ENCODE measurements at regions not wholly inside any gene's neighbourhood (a gene's known extent, or its start where the extent isn't known, plus 50 kb on each side); places are given as distances from the start of the nearest gene placed in this dataset.

DNA sequence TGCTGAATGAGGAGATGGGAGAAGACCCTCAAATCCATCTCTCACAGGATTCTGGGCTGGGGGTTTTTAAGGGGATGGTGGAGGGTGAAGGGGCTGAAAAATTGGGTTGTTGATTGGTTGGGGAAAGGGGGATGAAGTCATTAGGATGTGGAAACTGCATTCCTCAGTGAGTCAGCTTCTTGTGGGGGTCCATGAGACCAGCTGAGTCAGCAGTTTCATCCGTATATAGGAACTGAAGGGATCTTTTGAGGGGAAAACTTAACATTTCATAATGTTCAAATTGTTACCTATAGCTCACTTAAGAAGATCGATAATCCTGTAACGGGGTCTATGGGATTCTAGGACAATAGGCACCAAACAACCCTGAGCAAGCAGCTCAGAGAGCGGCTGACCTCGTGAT lies 213.4 kb downstream of the CBLN1 start:
- Histone ChIP-seq H3K27ac (ENCODE audit: insufficient read depth in 1 of 2, low read depth in 1 of 2, low read length in 2 of 2, poor library complexity in 1 of 2, severe bottlenecking in 2 of 2) (no peak overlapping the region), H3K9me3 (ENCODE audit: control extremely low read depth in 1 of 5, control insufficient read depth in 4 of 5, insufficient read depth in 2 of 5, low read depth in 1 of 5, low read length in 4 of 5) (no peaks in the 10 kb centered on the region), H3K4me1 (ENCODE audit: control extremely low read depth in 1 of 4, control insufficient read depth in 4 of 4, insufficient read depth in 4 of 4, low read length in 3 of 4) (no peaks in the 10 kb centered on the region), H3K27me3 (replicated peaks in 2 of 5; ENCODE audit: control insufficient read depth in 4 of 5, insufficient read depth in 5 of 5, low read length in 4 of 5) (no peaks in the 10 kb centered on the region), H3K4me3 (ENCODE audit: control insufficient read depth in 1 of 7, extremely low read depth in 1 of 7, insufficient read depth in 4 of 7, low read depth in 2 of 7, low read length in 6 of 7) (no peak overlapping the region), H3K36me3 (ENCODE audit: control insufficient read depth in 4 of 4, insufficient read depth in 4 of 4, low read length in 3 of 4) (no peaks in the 10 kb centered on the region)
- 91% methylated on average over 5 of the region's 5 CpGs for WGBS (ENCODE audit: insufficient coverage)
- ChIA-PET POLR2A (no interaction called here), CTCF (no interaction called here)
- no peak for DNase-seq

DNA sequence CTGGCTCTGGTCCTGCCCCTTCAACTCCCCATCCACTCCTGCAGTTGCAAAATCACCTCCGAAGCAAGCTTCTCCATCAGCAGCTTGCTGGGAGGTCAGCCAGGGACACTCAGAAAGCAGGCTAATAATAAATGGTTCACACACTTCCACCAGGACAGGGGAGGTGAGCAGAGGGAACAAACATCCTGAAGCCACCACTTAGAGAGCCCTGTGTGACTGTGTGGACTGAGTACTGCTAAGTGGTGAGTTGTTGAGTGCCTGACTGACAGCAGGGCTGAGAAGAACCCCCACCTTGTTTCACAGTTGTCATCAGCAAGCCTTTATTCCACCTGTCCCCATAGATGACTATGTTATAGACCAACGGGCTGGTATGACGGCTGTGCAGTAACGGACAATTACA lies 213.9 kb downstream of the CBLN1 start:
- H3K27me3 ChIP-seq (replicated peaks in 2 of 5; ENCODE audit: control insufficient read depth in 4 of 5, insufficient read depth in 5 of 5, low read length in 4 of 5), result no peaks in the 10 kb centered on the region
- no peak overlapping the region for H3K4me3 ChIP-seq (ENCODE audit: control insufficient read depth in 1 of 7, extremely low read depth in 1 of 7, insufficient read depth in 4 of 7, low read depth in 2 of 7, low read length in 6 of 7)
- DNase-seq, result no peak
- no peaks in the 10 kb centered on the region for H3K4me1 ChIP-seq (ENCODE audit: control extremely low read depth in 1 of 4, control insufficient read depth in 4 of 4, insufficient read depth in 4 of 4, low read length in 3 of 4)
- H3K27ac ChIP-seq (ENCODE audit: insufficient read depth in 1 of 2, low read depth in 1 of 2, low read length in 2 of 2, poor library complexity in 1 of 2, severe bottlenecking in 2 of 2), result no peak overlapping the region
- POLR2A ChIA-PET, result no interaction called here
- H3K36me3 ChIP-seq (ENCODE audit: control insufficient read depth in 4 of 4, insufficient read depth in 4 of 4, low read length in 3 of 4), result no peaks in the 10 kb centered on the region
- no CpG with 5 or more reads among the region's 4 CpGs for WGBS (ENCODE audit: insufficient coverage)
- CTCF ChIA-PET, result no interaction called here
- H3K9me3 ChIP-seq (ENCODE audit: control extremely low read depth in 1 of 5, control insufficient read depth in 4 of 5, insufficient read depth in 2 of 5, low read depth in 1 of 5, low read length in 4 of 5), result no peaks in the 10 kb centered on the region

DNA sequence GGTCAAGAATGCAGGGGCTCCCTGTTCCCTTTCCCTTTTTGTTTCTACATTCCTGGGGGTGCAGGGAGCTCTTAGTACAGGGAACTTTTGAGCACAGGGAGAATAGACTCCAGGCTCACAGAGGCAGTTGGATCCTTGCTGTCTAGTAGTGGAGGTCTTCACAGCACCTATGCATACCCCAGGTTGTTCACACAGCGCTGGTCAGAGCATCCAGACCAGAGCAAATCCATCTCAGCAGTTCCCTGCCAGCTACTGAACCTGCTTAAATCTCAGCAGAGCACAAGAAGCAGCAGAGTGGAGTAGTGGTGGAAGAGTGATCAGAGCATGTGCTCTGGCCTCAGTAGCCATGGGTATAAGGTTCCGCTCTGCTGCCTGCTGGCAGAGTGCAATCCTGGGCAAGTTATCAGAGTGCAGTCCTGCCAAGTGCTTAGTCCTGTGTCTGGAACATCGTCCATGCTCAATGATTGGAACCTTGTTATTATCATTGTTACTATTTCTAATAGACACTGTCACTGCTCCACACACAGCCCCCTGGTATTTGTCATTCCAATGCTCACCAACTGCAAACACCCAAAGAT lies 220.4 kb downstream of the CBLN1 start:
- Histone ChIP-seq H3K4me1 (ENCODE audit: control extremely low read depth in 1 of 4, control insufficient read depth in 4 of 4, insufficient read depth in 4 of 4, low read length in 3 of 4) (no peaks in the 10 kb centered on the region), H3K27me3 (replicated peaks in 2 of 5; ENCODE audit: control insufficient read depth in 4 of 5, insufficient read depth in 5 of 5, low read length in 4 of 5) (peaks cover 0 to 2% (median 0%) of the 10 kb centered on the region in 5 experiments), H3K4me3 (ENCODE audit: control insufficient read depth in 1 of 7, extremely low read depth in 1 of 7, insufficient read depth in 4 of 7, low read depth in 2 of 7, low read length in 6 of 7) (no peak overlapping the region), H3K27ac (ENCODE audit: insufficient read depth in 1 of 2, low read depth in 1 of 2, low read length in 2 of 2, poor library complexity in 1 of 2, severe bottlenecking in 2 of 2) (no peak overlapping the region), H3K36me3 (ENCODE audit: control insufficient read depth in 4 of 4, insufficient read depth in 4 of 4, low read length in 3 of 4) (no peaks in the 10 kb centered on the region), H3K9me3 (ENCODE audit: control extremely low read depth in 1 of 5, control insufficient read depth in 4 of 5, insufficient read depth in 2 of 5, low read depth in 1 of 5, low read length in 4 of 5) (no peaks in the 10 kb centered on the region)
- CTCF ChIA-PET, result no interaction called here
- WGBS (ENCODE audit: insufficient coverage), result 94% methylated on average over 2 of the region's 3 CpGs
- DNase-seq, result no peak
- POLR2A ChIA-PET, result no interaction called here

DNA sequence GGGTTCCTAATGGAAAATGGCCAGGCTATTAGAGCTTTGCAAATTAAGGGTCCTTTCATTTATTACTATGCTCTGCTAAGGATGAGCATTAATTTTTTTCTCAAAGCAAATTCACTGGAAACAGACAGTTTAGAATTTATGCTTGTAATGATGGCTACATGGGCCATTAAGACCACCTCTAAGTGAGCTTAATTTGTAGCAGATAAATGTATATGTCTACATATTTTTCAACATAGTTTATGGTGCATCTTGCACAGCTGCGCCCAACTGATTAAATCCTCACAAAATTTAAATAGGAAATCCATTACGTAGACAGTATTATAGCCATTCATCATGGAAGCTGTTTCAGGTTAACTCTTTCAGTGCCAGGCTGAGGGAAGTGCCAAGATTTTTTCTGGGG lies 220.9 kb downstream of the CBLN1 start:
- Histone ChIP-seq H3K4me3 (ENCODE audit: control insufficient read depth in 1 of 7, extremely low read depth in 1 of 7, insufficient read depth in 4 of 7, low read depth in 2 of 7, low read length in 6 of 7) (no peak overlapping the region), H3K4me1 (ENCODE audit: control extremely low read depth in 1 of 4, control insufficient read depth in 4 of 4, insufficient read depth in 4 of 4, low read length in 3 of 4) (no peaks in the 10 kb centered on the region), H3K9me3 (ENCODE audit: control extremely low read depth in 1 of 5, control insufficient read depth in 4 of 5, insufficient read depth in 2 of 5, low read depth in 1 of 5, low read length in 4 of 5) (no peaks in the 10 kb centered on the region), H3K27me3 (replicated peaks in 2 of 5; ENCODE audit: control insufficient read depth in 4 of 5, insufficient read depth in 5 of 5, low read length in 4 of 5) (peaks cover 0 to 2% (median 0%) of the 10 kb centered on the region in 5 experiments), H3K27ac (ENCODE audit: insufficient read depth in 1 of 2, low read depth in 1 of 2, low read length in 2 of 2, poor library complexity in 1 of 2, severe bottlenecking in 2 of 2) (no peak overlapping the region), H3K36me3 (ENCODE audit: control insufficient read depth in 4 of 4, insufficient read depth in 4 of 4, low read length in 3 of 4) (no peaks in the 10 kb centered on the region)
- no CpG with 5 or more reads among the region's 2 CpGs for WGBS (ENCODE audit: insufficient coverage)
- DNase-seq, result no peak
- POLR2A ChIA-PET, result no interaction called here
- CTCF ChIA-PET, result no interaction called here

DNA sequence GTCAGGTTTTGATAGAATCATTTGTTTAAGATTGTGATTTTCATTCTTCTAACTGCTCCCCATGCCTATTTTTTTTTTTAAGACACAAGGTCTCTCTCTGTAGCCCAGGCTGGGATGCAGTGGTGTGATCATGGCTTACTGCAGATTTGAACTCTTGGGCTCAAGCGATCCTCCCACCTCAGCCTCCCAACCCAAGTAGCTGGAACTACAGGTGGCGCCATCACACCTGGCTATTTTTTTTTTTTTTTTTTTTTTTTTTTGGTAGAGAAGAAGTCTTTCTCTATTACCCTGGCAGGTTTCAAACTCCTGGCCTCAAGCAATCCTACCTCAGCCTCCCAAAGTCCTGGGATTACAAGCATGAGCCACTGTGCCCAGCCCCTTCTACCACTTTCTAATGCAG lies 223.3 kb downstream of the CBLN1 start:
- ChIA-PET CTCF (no interaction called here), POLR2A (no interaction called here)
- no peak overlapping the region for H3K27ac ChIP-seq (ENCODE audit: insufficient read depth in 1 of 2, low read depth in 1 of 2, low read length in 2 of 2, poor library complexity in 1 of 2, severe bottlenecking in 2 of 2)
- WGBS (ENCODE audit: insufficient coverage), result no CpG with 5 or more reads among the region's 2 CpGs
- no peak overlapping the region for H3K4me3 ChIP-seq (ENCODE audit: control insufficient read depth in 1 of 7, extremely low read depth in 1 of 7, insufficient read depth in 4 of 7, low read depth in 2 of 7, low read length in 6 of 7)
- DNase-seq, result no peak
- no peaks in the 10 kb centered on the region for H3K9me3 ChIP-seq (ENCODE audit: control extremely low read depth in 1 of 5, control insufficient read depth in 4 of 5, insufficient read depth in 2 of 5, low read depth in 1 of 5, low read length in 4 of 5)
- H3K27me3 ChIP-seq (replicated peaks in 2 of 5; ENCODE audit: control insufficient read depth in 4 of 5, insufficient read depth in 5 of 5, low read length in 4 of 5), result peaks cover 0 to 2% (median 0%) of the 10 kb centered on the region in 5 experiments
- no peaks in the 10 kb centered on the region for H3K4me1 ChIP-seq (ENCODE audit: control extremely low read depth in 1 of 4, control insufficient read depth in 4 of 4, insufficient read depth in 4 of 4, low read length in 3 of 4)
- no peaks in the 10 kb centered on the region for H3K36me3 ChIP-seq (ENCODE audit: control insufficient read depth in 4 of 4, insufficient read depth in 4 of 4, low read length in 3 of 4)

DNA sequence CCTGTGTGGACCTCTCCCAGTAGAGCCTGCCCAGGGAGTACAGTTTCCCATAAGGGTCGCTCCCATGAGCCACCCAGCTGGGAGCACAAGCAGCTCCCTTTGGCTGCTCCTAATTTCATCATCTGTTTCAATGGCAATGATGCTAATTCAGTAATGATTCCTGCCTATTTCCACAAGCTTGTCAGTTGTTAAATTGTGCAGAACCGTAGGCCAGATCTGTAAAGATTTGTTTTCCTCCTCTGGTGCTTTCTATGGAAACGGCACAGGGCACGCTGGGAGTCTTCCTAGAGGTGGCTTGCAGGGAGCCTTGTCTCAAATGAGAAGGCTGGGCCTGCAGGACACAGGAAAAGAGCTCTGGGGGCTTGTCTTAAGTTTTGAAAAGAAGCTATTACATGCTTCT lies 223.7 kb downstream of the CBLN1 start:
- no peaks in the 10 kb centered on the region for H3K4me1 ChIP-seq (ENCODE audit: control extremely low read depth in 1 of 4, control insufficient read depth in 4 of 4, insufficient read depth in 4 of 4, low read length in 3 of 4)
- ChIA-PET CTCF (no interaction called here), POLR2A (no interaction called here)
- no peak for DNase-seq
- 71% methylated on average over 4 of the region's 4 CpGs for WGBS (ENCODE audit: insufficient coverage)
- H3K27ac ChIP-seq (ENCODE audit: insufficient read depth in 1 of 2, low read depth in 1 of 2, low read length in 2 of 2, poor library complexity in 1 of 2, severe bottlenecking in 2 of 2), result no peak overlapping the region
- H3K9me3 ChIP-seq (ENCODE audit: control extremely low read depth in 1 of 5, control insufficient read depth in 4 of 5, insufficient read depth in 2 of 5, low read depth in 1 of 5, low read length in 4 of 5), result no peaks in the 10 kb centered on the region
- H3K36me3 ChIP-seq (ENCODE audit: control insufficient read depth in 4 of 4, insufficient read depth in 4 of 4, low read length in 3 of 4), result no peaks in the 10 kb centered on the region
- no peak overlapping the region for H3K4me3 ChIP-seq (ENCODE audit: control insufficient read depth in 1 of 7, extremely low read depth in 1 of 7, insufficient read depth in 4 of 7, low read depth in 2 of 7, low read length in 6 of 7)
- peaks cover 0 to 2% (median 0%) of the 10 kb centered on the region in 5 experiments for H3K27me3 ChIP-seq (replicated peaks in 2 of 5; ENCODE audit: control insufficient read depth in 4 of 5, insufficient read depth in 5 of 5, low read length in 4 of 5)

DNA sequence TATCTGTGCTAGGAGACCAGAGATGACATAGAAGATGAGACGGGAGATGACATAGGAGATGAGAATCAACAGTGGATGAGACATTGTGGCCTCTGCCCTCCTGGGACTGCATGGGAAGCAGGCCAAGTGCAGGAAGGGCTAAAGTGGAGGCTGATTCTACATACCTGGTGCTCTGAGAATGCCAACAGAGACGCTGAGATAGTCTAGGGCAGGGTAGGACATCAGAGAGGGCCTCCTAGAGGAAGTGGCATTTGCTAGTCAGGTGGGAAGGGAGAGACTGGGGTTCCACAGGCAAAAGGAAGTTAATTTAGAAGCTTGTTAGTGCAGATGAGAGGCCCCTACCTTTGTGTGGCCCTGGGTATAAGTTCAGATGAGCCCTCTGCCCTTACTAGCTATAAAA lies 224.2 kb downstream of the CBLN1 start:
- 79% methylated on average over 2 of the region's 2 CpGs for WGBS (ENCODE audit: insufficient coverage)
- POLR2A ChIA-PET, result no interaction called here

More for the DNA sequence above, 224.2 kb downstream of the CBLN1 start:
- Histone ChIP-seq H3K27me3 (replicated peaks in 2 of 5; ENCODE audit: control insufficient read depth in 4 of 5, insufficient read depth in 5 of 5, low read length in 4 of 5) (peaks cover 0 to 2% (median 0%) of the 10 kb centered on the region in 5 experiments), H3K9me3 (ENCODE audit: control extremely low read depth in 1 of 5, control insufficient read depth in 4 of 5, insufficient read depth in 2 of 5, low read depth in 1 of 5, low read length in 4 of 5) (no peaks in the 10 kb centered on the region), H3K36me3 (ENCODE audit: control insufficient read depth in 4 of 4, insufficient read depth in 4 of 4, low read length in 3 of 4) (no peaks in the 10 kb centered on the region), H3K4me1 (ENCODE audit: control extremely low read depth in 1 of 4, control insufficient read depth in 4 of 4, insufficient read depth in 4 of 4, low read length in 3 of 4) (no peaks in the 10 kb centered on the region), H3K4me3 (ENCODE audit: control insufficient read depth in 1 of 7, extremely low read depth in 1 of 7, insufficient read depth in 4 of 7, low read depth in 2 of 7, low read length in 6 of 7) (no peak overlapping the region), H3K27ac (ENCODE audit: insufficient read depth in 1 of 2, low read depth in 1 of 2, low read length in 2 of 2, poor library complexity in 1 of 2, severe bottlenecking in 2 of 2) (no peak overlapping the region)
- CTCF ChIA-PET, result no interaction called here
- DNase-seq, result no peak

All from common myeloid progenitor, CD34-positive (primary cell).